Fibroblast of skin of back (primary cell): ENCODE measurements at regions not wholly inside any gene's neighbourhood (a gene's known extent, or its start where the extent isn't known, plus 50 kb on each side); places are given as distances from the start of the nearest gene placed in this dataset.

Experiments
- DNase-seq: peaks from one replicate; pipeline ENCODE4 v3.0.0-alpha.2; 2013

DNA sequence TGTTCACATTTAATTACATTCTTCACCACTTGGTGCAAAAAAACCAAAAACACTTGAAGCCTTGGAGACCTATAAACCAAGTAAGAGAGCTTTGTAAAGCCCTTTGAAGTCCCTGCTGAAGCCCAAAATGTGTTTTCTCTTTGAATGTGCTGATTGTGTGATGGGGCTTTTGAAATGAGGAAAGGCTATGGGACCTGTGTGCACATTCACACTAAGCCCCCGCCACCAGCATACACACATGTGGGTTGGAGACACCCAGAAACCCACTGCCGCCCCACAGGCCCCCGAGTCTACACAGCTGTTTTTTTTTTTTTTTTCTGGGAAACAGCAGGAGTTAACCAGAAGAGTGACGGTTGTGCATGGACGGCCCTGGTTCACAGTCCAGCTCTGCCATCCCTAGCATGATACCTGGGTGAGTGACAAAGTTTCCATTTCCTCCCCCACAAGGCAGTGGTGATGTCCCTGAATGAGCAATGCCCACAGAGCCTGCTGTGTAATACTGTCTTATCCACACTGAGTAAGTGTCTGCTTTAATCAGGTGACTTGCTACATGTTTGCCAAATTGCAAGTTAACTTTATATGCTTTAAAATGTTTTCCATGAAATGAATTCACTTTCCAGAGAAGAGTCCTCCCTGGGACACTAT, 154.6 kb upstream of the GDF10 start:
- no peak for DNase-seq

DNA sequence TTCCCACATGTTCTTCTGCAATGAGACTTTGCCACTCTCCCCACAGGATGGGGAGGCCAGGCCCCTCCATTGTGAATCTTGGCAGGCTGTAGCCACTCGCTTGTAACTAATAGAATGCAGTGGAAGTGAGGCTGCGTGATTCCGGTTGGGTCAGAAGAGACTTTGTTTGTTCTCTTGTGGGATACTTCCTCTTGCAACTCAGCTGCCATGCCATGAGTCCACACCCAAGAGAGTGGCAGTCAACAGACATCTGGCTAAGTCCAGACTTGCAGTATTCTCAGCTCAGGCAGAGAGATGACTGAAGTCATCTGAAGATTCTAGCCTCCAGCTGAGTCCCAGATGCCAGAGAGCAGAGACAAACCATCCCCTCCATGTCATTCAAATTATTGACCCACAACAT, 153.4 kb upstream of the GDF10 start:
- DNase-seq = peak; percentile 9

DNA sequence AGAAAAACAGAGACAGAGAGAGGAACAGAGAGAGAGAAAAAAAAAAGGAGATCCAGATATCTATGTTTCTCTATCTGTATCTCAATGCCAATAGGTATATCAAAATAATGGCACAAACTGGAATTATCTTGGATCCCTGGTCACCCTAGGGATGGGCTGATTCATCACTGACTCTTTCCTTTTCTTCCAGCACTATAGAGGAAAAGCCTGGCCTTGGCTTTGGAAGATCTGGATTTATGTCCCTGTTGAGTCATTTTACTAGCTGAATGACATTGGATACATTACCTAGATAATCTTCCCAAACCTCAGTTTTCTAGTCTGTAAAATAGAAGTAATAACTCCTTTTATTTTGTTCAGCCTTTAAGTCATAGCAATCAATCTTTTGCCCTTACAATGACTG, 152.8 kb upstream of the GDF10 start:
- DNase-seq = peak; percentile 16

DNA sequence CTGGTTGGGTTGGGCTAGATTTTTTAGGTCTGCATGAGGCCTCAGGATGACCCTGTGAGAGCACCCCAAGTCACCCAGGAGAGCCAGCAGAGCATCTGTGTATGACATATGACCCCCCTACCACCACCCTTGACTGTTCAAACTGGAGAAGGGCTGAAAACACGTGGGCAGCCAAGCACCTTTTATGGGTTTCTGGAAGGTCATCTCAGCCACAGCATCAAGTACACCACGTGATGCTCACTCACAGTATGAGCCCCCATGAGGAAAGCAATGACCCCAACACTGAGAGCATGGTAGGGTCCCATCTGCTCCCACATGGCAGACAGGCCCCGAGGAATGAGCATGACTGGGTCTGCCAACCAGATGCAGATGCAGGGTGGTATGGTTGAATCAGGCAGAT, 149.4 kb upstream of the GDF10 start:
- DNase-seq = no peak

DNA sequence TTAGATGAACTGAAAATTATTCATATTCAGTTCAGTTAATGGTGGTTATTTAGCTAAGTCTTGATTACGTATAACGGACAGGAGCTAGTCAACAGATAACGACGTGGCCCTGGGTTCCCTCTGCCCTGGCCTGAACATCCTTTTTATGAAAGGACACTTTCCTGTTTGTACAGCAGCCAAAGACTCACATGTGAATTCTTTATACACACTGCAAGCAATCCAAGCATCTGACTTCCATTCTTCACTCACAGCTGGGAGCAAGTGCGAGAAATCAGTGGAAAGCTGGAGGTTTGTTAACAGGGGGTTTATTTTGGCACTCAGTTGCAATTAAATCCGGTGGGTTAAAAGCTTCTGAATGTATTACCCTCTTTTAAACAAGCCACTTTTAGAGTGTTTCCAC, 148.1 kb upstream of the GDF10 start:
- no peak for DNase-seq

DNA sequence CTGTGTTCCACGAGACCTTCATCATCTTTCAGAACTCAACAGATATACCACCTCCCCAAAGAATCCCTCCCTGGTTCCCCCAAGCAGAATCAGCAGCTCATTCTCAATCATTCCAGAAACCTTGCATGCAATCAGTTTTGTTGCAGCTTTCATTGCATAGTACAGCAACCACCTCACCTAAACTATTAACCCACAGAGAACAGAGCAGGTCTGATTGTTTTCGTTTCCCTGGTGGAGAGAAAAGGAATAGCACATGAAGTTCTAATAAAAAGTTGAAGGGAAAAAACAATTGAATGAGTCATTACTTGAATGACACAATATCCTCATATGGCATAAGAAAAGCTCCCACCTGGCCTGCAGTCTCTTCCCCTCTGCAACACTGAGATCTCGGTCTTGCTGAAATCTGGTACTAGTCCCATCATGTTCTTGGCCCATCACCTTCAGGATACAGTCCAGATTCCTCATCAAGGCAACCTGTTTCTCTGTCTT, 147.1 kb upstream of the GDF10 start:
- peak; percentile 23 for DNase-seq

DNA sequence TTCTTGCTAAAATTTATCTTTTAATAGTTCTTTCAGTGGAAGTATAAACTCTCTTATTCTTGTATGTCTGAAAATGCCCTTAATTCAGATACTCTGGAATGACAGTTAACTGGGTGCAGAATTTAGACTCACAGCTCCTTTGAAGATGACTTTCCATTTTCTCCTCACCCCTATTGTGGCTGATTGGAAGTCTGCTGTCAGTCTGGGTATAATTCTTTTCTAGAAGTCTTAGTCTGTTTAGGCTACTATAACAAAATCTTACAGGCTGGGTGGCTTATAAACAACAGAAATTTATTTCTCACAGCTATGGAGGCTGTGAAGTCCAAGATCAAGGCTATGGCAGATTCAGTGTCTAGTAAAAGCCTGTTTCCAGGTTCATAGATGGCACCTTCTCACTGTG, 145.2 kb upstream of the GDF10 start:
- DNase-seq = no peak

DNA sequence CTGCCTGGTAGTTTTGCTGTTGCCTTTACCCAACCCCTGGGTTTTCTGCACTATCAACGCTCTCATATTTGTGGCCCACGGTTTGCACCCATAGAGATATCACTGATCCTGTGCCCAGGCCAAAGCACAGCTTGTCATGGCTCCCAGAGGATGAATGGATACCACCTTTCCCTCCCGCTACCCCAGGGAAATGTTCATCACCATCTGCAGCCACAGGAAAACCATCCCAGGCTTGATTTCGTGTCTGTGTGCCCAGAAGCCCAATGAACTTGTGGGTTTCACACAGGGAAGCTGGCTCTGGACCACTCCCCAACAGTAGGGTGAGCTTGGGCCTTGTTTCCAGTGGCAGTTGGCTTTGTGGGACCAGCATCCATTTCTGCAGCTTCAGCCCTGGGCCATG, 143.1 kb upstream of the GDF10 start:
- DNase-seq = no peak

DNA sequence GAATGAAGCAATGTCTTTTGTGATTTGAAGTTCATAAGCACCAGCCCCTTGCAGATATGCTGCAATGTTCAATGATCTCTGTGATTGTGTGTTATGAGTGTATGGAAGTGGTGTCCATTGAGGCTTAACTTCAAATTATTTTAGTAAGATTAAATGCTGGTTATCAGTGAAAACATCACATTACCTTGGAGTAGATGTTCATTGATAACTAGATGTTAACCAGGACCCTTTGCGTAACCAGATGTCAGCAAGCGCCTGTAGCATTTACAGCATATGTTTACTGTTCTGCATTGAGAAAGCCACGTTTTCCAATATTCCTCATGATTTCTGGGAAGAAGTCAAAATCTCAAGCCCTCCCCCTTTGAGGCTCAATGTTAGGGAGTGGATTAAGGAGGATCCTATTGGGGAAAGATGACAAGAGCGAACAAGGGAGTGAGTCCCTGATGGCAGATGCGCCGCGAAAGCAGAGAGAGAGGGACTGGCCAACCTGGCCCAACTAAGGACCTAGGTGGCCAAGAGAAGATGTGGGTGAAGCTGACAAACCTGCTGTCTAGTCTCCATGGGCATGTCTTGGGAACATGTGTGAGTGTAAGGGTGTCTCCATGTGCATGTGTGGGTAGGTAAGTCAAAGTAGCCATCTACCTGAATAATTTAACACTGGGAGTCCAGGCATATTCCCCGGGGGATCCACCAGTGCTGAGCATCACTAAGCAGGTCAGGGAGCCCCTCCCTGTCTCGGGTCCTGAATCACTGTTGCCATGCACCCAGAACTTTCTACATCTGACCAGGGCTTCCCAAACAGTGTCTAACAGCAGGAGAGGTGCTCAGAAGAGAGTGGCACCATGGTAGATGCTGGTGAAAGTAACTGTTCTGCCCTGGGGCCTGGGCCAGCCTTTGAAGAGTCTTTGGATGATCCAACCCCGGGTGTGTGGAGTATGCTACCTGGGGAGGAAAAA, 141.6 kb upstream of the GDF10 start:
- no peak for DNase-seq

DNA sequence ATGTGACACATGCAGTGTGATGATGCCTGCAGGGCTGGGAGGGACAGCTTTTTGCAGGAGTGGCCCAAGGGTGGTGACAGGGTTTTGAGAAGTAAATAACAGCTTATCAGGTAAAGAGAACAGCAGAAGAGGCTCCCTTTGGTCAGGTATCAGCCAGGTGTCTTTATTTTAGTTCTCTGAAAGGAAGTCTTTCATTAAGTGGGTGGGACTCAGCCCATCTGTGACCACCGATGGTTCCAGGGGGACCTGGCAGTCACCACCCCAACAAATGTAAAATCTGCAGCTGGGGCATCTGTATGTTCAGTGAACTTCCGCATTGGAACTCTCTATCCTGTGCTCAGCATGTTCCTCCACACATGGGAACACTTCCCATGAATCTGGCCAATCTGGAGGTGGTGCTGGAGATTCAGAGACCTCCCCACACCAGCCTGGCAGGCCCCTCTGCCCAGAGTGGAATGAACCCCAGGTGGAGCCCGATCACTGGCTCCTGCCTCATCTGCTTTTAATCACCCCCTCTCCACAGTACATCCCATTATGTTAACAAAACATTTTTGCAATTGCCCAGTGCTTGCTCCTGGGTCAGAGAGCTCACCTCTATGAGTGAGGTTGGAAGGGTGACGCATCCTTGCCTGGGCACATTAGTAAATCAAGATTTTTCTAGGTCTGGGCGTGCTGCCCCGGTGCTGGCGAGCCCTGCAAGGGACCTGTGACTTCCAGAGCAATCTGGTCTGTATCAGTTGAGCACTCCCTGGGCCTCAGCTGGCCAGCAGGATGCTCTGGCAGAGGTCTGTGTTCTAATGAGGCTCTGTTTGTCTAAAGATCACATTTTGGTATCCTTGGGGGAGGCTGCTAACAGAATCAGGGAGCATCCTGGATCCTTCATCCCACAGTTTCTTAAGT, 140.4 kb upstream of the GDF10 start:
- DNase-seq = no peak

DNA sequence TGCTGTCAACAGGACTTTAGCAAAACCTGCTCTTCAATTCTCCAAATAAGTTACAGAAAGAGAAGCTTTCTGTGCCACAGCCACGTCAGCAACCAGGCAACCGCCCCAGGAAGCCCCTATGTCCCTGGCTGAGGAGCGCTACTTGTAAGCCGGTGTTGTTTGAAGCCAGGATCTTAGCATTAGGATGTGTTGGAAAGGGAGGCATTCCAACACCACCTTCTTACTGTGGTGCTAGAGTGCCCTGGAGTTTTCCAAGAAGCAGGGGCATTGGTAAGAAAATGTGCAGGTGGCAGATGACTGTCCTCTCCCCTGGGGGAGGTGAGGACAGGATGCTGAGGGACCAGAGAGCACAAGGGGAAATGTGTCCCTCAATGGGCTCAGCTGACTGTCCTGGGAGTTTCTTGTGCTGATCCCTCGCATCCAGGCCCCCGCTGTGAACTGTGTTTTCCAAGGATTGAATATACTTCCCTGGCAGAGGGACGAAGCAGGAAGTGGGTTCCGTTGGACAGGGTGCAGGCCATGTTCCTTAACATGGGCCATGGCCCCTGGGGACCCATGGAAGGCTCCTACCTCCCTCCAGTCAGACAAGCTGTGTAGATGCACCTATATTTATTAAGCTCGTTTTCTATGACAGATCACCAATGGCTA, 139.6 kb upstream of the GDF10 start:
- DNase-seq = no peak

DNA sequence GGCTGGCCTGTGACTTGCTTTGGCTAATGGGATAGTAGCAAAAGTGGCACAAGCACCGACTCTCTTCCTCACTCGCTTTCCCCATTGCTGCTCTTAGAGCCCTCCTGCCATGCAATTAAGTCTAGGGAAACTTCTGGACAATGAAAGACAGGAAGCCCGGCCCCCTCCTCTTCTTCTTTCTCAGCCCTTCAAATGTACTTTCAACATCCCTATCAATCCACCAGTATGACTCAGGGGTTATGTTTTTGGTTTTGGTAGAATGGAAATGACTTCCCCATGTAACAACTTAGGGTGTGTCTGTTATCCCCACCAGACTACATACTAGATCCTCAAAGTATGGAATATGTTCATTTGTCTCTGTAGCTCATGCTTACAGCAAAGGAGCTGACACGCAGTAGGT, 139.0 kb upstream of the GDF10 start:
- peak; percentile 22 for DNase-seq

DNA sequence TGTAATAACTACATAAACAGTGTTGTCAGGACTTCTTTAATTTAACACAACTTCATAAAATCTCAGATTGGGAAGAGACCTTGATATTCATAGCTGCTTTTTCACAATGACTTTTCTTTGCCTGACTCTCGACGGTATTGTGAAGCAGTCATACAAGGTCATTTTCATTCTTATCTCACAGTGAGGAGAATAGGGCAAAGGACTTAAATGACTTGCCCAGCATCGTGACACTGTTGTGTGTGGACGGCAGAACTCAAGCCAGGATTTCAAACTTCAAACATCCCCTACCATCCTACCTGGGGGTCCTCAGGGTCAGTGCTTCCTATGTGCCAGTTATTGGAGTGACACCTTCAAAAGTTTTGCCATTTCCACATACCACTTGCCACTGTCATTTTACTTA, 138.5 kb upstream of the GDF10 start:
- no peak for DNase-seq

DNA sequence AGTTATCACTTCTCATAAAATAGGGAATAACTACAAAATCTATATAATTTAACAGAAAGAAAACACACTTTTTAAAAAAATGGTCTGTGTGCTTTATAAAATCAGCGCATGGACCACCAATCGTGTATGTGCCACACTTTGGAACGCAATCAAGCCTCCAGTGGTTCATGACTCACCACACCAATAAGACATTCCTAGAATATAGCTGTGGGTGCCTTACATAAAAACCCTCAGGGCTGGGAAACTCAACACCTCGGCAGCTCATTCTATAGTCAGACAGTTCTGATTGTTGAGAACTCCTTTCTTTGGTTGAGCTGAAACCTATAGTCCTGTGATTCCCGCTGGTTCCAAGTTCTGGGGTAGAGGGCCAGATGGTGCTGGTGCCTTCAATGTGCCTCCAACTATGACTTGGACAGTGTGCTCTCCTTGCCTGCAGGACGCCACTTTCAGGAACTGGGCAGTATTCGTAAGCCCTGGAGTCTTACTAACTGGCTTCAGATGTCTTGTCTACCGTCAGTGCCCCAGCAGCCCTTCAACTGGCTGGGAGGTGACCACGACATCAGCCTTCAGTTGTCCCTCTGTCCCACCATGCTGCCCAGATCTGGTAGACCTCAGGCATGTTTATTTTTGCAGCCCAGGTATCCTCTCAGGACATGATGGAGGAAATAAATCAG, 135.7 kb upstream of the GDF10 start:
- peak; percentile 95 for DNase-seq

DNA sequence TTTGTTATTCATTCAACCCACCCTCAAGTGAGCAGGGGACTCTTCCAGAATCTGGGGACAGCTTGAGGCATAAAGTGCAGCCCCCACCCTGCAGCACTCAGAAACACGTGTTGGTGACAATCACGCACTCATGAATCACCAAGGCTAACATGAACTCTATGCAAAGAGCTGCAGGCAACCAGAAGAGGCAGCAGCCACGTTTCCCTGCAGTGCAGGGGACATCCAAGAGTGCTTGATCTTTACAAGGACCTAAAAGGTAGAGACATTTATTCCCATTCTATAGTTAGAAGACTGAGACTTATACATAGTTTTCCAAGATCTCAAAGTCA, 135.2 kb upstream of the GDF10 start:
- DNase-seq = peak; percentile 47

DNA sequence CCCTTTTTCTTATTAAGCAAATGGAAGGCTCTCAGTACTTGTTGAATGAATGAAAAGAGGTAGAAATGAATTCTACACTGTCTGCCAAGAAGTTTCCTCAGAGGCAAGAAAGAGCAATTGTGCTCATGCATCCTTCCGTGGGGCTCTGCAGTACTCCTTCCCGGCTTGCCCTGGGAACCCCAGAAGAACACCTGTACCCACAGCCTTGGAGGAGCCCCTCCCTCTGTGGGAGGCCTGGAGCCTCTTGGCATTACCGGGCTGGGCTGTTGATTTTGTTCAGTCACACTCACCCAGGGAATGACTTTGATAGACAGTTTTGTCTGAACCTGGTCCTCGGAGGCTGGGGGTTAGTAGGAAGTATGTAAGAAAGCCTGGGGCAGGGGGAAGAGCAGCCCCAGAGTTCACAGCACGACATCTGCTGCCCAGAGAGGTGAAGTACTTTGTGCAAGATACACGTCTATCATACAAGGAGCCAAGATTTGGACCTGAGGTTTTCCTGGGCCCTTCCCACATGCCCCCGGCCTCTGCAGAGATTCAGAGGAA, 134.8 kb upstream of the GDF10 start:
- DNase-seq = no peak

DNA sequence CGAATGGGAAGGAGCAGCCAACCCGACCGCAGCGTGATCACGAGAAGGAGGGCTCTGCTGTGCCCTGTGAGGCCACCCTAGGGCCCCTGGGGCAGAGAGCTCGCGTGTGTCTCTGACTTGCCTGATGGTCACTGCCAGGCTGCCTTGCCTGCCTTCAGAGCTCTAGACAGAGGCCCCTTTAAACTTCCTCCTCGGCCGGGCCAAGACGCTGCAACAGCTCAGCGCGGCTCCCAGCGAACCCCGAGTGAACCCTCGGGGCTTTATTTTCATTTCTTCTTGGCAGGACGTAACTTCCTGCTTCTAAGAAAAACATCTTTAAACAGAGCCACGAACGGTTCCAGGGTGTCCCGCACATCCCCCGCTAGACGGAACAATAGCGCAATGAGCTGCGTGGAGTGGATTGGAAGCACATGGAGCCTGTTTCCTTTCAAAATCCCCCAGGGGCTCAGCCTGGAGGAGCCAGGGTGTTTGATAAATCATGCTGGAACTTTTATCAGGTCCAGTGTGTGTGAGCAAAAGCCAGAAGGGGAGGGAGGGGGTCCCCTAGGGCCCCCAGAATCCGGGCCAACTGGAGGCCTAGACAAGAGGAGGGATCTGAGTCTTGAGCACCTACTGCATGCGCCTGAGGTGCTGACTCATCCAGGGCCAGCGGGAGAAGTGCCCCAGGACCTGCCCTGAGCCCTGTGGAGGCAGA, 134.1 kb upstream of the GDF10 start:
- peak; percentile 79 for DNase-seq

DNA sequence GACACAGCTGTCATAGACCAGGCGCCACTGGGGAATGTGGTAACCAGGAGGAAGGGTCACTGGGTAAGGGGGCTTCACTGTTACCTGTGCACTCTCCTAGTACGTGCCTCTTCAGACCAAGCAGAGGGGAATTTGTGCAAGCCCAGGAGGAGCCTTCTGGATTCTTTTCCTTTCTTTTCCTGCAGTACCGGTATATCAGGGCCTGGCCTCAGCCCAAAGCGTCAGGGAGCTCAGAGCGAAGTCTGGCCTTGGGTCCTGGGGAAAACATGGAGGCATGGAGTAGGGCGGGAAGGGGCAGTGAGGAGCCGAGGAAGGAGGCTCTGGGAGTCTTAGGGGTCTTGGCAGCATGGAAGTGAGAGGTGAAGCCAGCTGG, 133.6 kb upstream of the GDF10 start:
- DNase-seq = no peak

DNA sequence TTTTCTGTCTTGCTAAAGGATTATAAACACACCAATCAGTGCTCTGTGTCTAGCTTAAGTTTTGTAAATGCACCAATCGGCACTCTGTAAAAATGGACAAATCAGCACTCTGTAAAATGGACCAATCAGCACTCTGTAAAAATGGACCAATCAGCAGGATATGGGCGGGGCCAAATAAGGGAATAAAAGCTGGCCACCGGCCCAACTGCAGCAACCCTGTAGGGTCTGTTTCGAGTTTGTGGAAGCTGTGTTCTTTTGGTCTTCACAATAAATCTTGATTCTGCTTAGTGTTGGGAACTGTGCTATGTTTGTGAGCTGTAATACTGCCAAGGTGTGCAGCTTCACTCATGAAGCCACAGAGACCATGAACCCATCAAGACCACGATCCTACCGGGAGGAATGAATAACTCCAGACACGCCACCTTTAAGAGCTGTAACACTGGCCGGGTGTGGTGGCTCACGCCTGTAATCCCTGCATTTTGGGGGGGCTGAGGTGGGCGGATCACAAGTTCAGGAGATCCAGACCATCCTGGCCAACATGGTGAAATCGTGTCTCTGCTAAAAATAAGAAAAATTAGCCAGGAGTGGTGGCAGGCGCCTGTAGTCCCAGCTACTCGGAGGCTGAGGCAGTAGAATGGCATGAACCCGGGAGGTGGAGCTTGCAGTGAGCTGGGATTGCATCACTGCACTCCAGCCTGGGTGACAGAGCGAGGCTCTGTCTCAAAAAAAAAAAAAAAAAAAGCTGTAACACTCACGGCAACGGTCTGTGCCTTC, 133.0 kb upstream of the GDF10 start:
- peak; percentile 70 for DNase-seq

DNA sequence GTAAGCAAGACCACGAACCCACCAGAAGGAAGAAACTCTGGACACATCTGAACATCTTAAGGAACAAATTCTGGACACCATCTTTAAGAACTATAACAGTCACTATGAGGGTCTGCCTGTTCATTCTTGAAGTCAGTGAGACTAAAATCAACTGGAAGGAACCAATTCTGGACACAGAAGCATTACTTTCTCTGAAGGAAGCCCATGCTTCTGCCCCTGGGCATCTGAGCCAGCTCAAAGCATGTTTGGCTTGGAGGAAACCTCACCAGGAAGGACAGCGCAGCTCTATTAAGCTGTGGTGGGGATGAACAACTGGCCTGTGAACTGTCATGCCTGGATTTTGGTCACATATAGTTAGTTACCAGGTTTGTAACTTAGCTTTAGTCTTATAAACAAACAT, 132.4 kb upstream of the GDF10 start:
- no peak for DNase-seq
